ENCODE measurements at regions not wholly inside any gene's neighbourhood (a gene's known extent, or its start where the extent isn't known, plus 50 kb on each side); places are given as distances from the start of the nearest gene placed in this dataset.

DNA sequence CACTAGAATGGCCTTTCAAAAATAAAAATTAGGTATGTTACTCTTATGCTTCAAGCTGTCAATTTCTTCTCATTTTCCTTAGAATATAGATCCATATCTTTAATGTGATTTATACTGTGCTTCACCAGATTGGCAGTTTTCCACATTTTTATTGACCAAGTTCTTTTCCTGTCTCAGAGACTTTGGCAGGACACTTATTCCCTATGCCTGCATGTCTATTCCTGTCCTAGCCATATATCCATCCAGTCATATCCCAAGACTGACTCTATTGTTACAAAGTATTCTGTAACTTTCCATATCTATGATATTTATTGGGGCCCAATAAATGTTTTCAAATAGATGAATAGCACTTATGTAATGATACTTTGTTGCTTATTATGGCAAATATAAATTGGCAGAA is 450.7 kb downstream of the GASK1B start:
- TF ChIP-seq, protein P1, sequence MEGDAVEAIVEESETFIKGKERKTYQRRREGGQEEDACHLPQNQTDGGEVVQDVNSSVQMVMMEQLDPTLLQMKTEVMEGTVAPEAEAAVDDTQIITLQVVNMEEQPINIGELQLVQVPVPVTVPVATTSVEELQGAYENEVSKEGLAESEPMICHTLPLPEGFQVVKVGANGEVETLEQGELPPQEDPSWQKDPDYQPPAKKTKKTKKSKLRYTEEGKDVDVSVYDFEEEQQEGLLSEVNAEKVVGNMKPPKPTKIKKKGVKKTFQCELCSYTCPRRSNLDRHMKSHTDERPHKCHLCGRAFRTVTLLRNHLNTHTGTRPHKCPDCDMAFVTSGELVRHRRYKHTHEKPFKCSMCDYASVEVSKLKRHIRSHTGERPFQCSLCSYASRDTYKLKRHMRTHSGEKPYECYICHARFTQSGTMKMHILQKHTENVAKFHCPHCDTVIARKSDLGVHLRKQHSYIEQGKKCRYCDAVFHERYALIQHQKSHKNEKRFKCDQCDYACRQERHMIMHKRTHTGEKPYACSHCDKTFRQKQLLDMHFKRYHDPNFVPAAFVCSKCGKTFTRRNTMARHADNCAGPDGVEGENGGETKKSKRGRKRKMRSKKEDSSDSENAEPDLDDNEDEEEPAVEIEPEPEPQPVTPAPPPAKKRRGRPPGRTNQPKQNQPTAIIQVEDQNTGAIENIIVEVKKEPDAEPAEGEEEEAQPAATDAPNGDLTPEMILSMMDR (IDR thresholded peaks at IDR 0.05) = no peak
- no peak for TF ChIP-seq POLR2A (IDR thresholded peaks at IDR 0.05)

All from prostate gland (tissue), 2 donors.